Activated CD4-positive, alpha-beta T cell treated with anti-CD3 and anti-CD28 coated beads for 36 hours (primary cell): ENCODE measurements at regions not wholly inside any gene's neighbourhood (a gene's known extent, or its start where the extent isn't known, plus 50 kb on each side); places are given as distances from the start of the nearest gene placed in this dataset.

Source experiments
- ATAC-seq: fragments of 200-7000 bp; cut with Tn5 transposase; one replicate; pipeline ENCODE4 v1.10.0; 2021; ENCODE audit warnings: mild to moderate bottlenecking, moderate library complexity
- CTCF ChIA-PET: fragments of 350-600 bp; sonication (Branson Sonifier 250); formaldehyde crosslinking; loops from one replicate; lab custom pipeline; 2021; ENCODE audit warnings: antibody characterized with exemption; lab: Charles Lee
- POLR2A ChIA-PET: fragments of 350-600 bp; sonication (Branson Sonifier 250); formaldehyde crosslinking; loops from one replicate; lab custom pipeline; 2021; ENCODE audit warnings: antibody characterized with exemption, inconsistent platforms; lab: Charles Lee
- DNase-seq: peaks from one replicate; pipeline ENCODE4 v3.0.0-alpha.2; 2020
- H3K27ac Mint-ChIP-seq: one replicate; pipeline ENCODE4 v1.8.0; 2021; ENCODE audit warnings: mixed read lengths
- H3K27me3 Mint-ChIP-seq: one replicate; pipeline ENCODE4 v1.8.0; 2021; ENCODE audit warnings: mixed read lengths
- H3K36me3 Mint-ChIP-seq: one replicate; pipeline ENCODE4 v1.8.0; 2021; ENCODE audit warnings: low read depth, mixed read lengths
- H3K4me1 Mint-ChIP-seq: one replicate; pipeline ENCODE4 v1.8.0; 2021; ENCODE audit warnings: mixed read lengths
- H3K4me3 Mint-ChIP-seq: one replicate; pipeline ENCODE4 v1.8.0; 2021; ENCODE audit warnings: mild to moderate bottlenecking, moderate library complexity, mixed read lengths
- H3K9me3 Mint-ChIP-seq: one replicate; pipeline ENCODE4 v1.8.0; 2021; ENCODE audit warnings: low read depth, mixed read lengths
- intact Hi-C, 2 experiments: fragments of 100-400 bp; cut with DNase I in 1 of 2; cut with micrococcal nuclease in 1 of 2; formaldehyde crosslinking; loops; one replicate each; pipeline versions ENCODE4 v1.14.2 to v1.15.1; 2022 to 2024; cut with DNase I, micrococcal nuclease

DNA sequence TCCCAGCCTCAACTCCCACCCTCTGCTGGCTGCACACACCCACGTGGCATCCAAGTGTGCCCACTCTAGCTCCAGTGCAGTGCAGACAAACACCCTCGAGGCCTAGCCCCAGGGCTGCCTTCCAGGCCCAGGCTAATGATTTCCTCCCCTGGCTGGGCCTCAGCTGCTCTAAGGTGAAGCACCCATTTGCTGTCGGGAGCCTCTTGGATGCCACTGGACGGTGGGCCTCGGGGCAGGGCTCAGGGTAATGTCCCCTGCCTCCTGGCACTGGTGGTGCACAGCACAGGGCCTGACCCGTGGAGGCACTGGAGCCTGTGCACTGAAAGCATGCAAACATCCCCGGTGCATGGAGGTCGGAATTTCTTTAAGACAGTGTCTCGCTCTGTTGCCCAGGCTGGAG is 635.2 kb downstream of the TBC1D22A start:
- Mint-ChIP-seq H3K4me3 (no peak overlapping the region), H3K9me3 (no peaks in the 10 kb centered on the region), H3K36me3 (no peaks in the 10 kb centered on the region), H3K27me3 (no peaks in the 10 kb centered on the region), H3K4me1 (no peaks in the 10 kb centered on the region), H3K27ac (no peak overlapping the region)
- DNase-seq: no peak
- intact Hi-C loops: no loop called here
- no peak for ATAC-seq
- POLR2A ChIA-PET: no interaction called here
- CTCF ChIA-PET: no interaction called here

DNA sequence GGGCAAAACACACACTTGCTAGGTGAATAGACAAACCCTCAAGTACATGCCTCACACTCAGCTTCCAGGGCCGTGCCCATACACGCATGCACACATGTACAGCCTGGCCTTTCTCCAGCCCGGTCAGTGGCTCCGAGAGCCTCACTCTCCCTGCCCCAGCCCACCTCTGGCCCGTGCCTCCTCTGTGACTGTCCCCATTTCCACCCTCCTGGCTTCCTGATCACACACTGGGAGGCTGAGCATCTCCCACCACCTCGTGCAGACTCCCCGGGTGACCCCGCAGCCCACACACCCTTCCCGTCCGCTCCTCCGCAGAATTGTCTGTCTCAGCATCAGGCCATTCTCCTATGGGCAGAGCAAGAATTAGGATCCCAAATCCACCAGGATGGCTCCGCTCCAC is 634.1 kb downstream of the TBC1D22A start:
- H3K4me3 Mint-ChIP-seq: no peak overlapping the region

GRCh38 chr22:47396105-47396504 is 633.7 kb downstream of the TBC1D22A start:
- no peak overlapping the region for H3K4me3 Mint-ChIP-seq
- no peak for DNase-seq
- no peaks in the 10 kb centered on the region for H3K27me3 Mint-ChIP-seq
- CTCF ChIA-PET: no interaction called here
- POLR2A ChIA-PET: no interaction called here
- intact Hi-C loops: no loop called here
- ATAC-seq: no peak
- no peaks in the 10 kb centered on the region for H3K36me3 Mint-ChIP-seq
- no peak overlapping the region for H3K27ac Mint-ChIP-seq
- no peaks in the 10 kb centered on the region for H3K9me3 Mint-ChIP-seq
- H3K4me1 Mint-ChIP-seq: no peaks in the 10 kb centered on the region

More for the DNA sequence above, 634.1 kb downstream of the TBC1D22A start:
- Mint-ChIP-seq H3K27ac (no peak overlapping the region), H3K27me3 (no peaks in the 10 kb centered on the region), H3K36me3 (no peaks in the 10 kb centered on the region), H3K9me3 (no peaks in the 10 kb centered on the region), H3K4me1 (no peaks in the 10 kb centered on the region)
- ChIA-PET POLR2A (no interaction called here), CTCF (no interaction called here)
- DNase-seq (no peak), ATAC-seq (no peak)
- intact Hi-C loops: no loop called here

- no peaks in the 10 kb centered on the region for H3K9me3 Mint-ChIP-seq
- H3K27me3 Mint-ChIP-seq: no peaks in the 10 kb centered on the region
These were observed 633.0 kb downstream of the TBC1D22A start for GRCh38 chr22:47395481-47395880.

GRCh38 chr22:47394504-47395440 is 632.3 kb downstream of the TBC1D22A start:
- no peak for DNase-seq
- intact Hi-C loops: no loop called here

More at GRCh38 chr22:47395481-47395880, 633.0 kb downstream of the TBC1D22A start:
- no peak for ATAC-seq
- ChIA-PET CTCF (no interaction called here), POLR2A (no interaction called here)
- Mint-ChIP-seq H3K36me3 (no peaks in the 10 kb centered on the region), H3K27ac (no peak overlapping the region), H3K4me3 (no peak overlapping the region), H3K4me1 (no peaks in the 10 kb centered on the region)
- no peak for DNase-seq
- intact Hi-C loops: no loop called here

GRCh38 chr22:47393191-47393590 is 630.7 kb downstream of the TBC1D22A start:
- Mint-ChIP-seq H3K27ac (no peak overlapping the region), H3K9me3 (no peaks in the 10 kb centered on the region), H3K36me3 (no peaks in the 10 kb centered on the region), H3K4me3 (no peak overlapping the region), H3K4me1 (no peaks in the 10 kb centered on the region), H3K27me3 (no peaks in the 10 kb centered on the region)
- intact Hi-C loops: no loop called here
- DNase-seq (no peak), ATAC-seq (no peak)
- CTCF ChIA-PET: interaction anchor here (0.6 kb wide), 1 partner anchor 24 kb away, joined by 4 read pairs; no protein-coding TSS in a partner anchor
- POLR2A ChIA-PET: no interaction called here

More at GRCh38 chr22:47394504-47395440, 632.3 kb downstream of the TBC1D22A start:
- H3K9me3 Mint-ChIP-seq: no peaks in the 10 kb centered on the region
- no peaks in the 10 kb centered on the region for H3K27me3 Mint-ChIP-seq
- ChIA-PET CTCF (no interaction called here), POLR2A (no interaction called here)
- H3K4me3 Mint-ChIP-seq: no peak overlapping the region
- no peaks in the 10 kb centered on the region for H3K36me3 Mint-ChIP-seq
- H3K4me1 Mint-ChIP-seq: no peaks in the 10 kb centered on the region
- H3K27ac Mint-ChIP-seq: no peak overlapping the region
- ATAC-seq: no peak

- Mint-ChIP-seq H3K4me1 (no peaks in the 10 kb centered on the region), H3K9me3 (no peaks in the 10 kb centered on the region), H3K36me3 (no peaks in the 10 kb centered on the region), H3K27me3 (no peaks in the 10 kb centered on the region), H3K4me3 (no peak overlapping the region), H3K27ac (no peak overlapping the region)
- ATAC-seq (no peak), DNase-seq (no peak)
- CTCF ChIA-PET: interaction anchor here (0.6 kb wide), 1 partner anchor 23 kb away, joined by 4 read pairs; no protein-coding TSS in a partner anchor
- intact Hi-C loops: no loop called here
- POLR2A ChIA-PET: no interaction called here
These were observed 630.3 kb downstream of the TBC1D22A start for GRCh38 chr22:47392729-47393128.

DNA sequence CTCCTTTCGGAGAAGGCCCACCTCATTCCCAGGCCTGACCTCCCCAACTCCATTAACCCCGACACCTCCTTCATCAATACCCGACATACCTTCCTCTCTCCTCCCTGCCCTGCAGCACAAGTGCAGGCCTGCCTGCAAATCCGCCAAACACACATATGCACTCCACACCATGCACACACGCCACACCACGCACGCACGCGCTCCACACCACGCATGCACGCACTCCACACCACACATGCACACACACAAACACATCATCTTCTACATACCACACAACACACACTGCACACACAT is 629.6 kb downstream of the TBC1D22A start:
- ChIA-PET CTCF (no interaction called here), POLR2A (no interaction called here)
- no peaks in the 10 kb centered on the region for H3K9me3 Mint-ChIP-seq
- no peak overlapping the region for H3K4me3 Mint-ChIP-seq
- H3K27ac Mint-ChIP-seq: no peak overlapping the region
- no peaks in the 10 kb centered on the region for H3K27me3 Mint-ChIP-seq
- DNase-seq (no peak), ATAC-seq (no peak)
- H3K36me3 Mint-ChIP-seq: no peaks in the 10 kb centered on the region
- intact Hi-C loops: no loop called here
- no peaks in the 10 kb centered on the region for H3K4me1 Mint-ChIP-seq

DNA sequence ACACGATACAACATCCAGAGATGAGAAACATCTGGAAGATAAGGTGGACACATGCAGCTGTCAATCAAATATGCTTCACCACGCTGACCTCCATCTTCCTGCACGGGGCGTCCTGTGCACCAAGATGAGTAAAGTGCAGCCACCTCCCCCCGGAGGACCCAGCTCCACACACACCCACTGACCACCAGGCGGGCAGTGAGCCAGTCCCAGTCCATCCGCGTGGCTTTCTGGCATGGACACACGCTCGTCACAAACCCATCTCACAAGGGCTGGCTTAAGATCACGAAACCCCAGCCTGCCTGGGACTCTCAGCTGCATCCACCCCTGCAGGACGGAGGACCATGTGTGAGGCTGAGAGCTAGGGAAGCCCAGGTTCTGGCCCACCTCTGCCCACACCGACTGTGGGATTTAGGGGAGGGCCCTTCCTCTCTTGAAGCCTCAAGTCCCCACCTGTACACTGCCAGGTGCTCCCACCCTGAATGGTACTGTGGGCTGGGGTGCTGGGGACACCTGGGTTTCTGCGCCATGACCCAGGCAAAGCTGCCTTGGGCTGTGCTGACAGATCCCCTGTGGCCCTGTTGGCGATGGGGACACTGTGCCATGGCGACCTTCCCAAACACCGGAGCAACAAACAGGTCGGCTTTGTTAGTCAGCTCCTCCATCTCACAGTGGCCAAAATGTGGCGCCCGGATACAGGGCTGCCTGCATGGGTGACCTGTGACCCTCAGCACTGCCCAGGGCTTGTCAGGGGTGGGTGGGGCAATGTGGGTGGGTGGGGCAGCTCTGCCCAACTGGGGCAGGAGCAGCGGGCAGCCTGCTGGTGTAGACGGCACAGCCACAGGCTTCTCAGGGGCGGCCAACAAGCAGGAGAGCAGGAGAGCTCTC is 629.0 kb downstream of the TBC1D22A start:
- ChIA-PET POLR2A (no interaction called here), CTCF (no interaction called here)
- intact Hi-C loops: no loop called here
- Mint-ChIP-seq H3K4me3 (no peak overlapping the region), H3K4me1 (no peaks in the 10 kb centered on the region), H3K36me3 (no peaks in the 10 kb centered on the region), H3K27me3 (no peaks in the 10 kb centered on the region), H3K27ac (no peak overlapping the region), H3K9me3 (no peaks in the 10 kb centered on the region)
- ATAC-seq (no peak), DNase-seq (no peak)

- intact Hi-C loops: no loop called here
- no peak for DNase-seq
- no peak overlapping the region for H3K27ac Mint-ChIP-seq
- no peak overlapping the region for H3K4me3 Mint-ChIP-seq
- CTCF ChIA-PET: no interaction called here
- no peaks in the 10 kb centered on the region for H3K4me1 Mint-ChIP-seq
- H3K9me3 Mint-ChIP-seq: no peaks in the 10 kb centered on the region
- POLR2A ChIA-PET: no interaction called here
- ATAC-seq: no peak
- H3K27me3 Mint-ChIP-seq: no peaks in the 10 kb centered on the region
- H3K36me3 Mint-ChIP-seq: no peaks in the 10 kb centered on the region
These were observed 627.8 kb downstream of the TBC1D22A start for GRCh38 chr22:47390026-47390970.

DNA sequence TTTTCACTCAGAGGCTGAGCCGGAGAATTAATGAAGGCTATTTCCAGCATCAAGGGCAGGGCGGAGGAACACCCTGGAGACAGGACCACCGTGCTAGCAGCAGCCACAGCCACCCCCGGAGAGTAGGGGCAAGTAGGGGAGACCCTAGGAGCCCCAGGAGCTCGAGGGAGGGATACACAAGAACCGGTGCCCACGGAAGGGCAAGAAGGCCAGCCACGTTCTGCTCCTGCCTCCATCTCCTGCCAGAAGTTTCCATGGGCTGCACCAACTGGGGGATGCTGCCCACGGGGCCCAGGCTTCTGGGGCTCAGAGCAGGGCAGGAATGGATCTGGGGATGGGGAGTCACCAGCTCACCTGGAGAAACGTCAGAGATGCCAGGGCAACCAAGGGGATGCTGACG is 626.8 kb downstream of the TBC1D22A start:
- H3K27me3 Mint-ChIP-seq: no peaks in the 10 kb centered on the region
- POLR2A ChIA-PET: no interaction called here
- intact Hi-C loops: no loop called here

More for the DNA sequence above, 626.8 kb downstream of the TBC1D22A start:
- ATAC-seq (no peak), DNase-seq (no peak)
- CTCF ChIA-PET: no interaction called here
- Mint-ChIP-seq H3K4me3 (no peak overlapping the region), H3K4me1 (no peaks in the 10 kb centered on the region), H3K9me3 (no peaks in the 10 kb centered on the region), H3K27ac (no peak overlapping the region), H3K36me3 (no peaks in the 10 kb centered on the region)
